Smooth muscle cell (in vitro differentiated cells): ENCODE measurements at regions not wholly inside any gene's neighbourhood (a gene's known extent, or its start where the extent isn't known, plus 50 kb on each side); places are given as distances from the start of the nearest gene placed in this dataset.

Experiments used
- DNase-seq: peaks from one replicate; lab custom pipeline; 2025; ENCODE audit not compliant: unreplicated experiment; lab: John Stamatoyannopoulos, UW
- H2AFZ ChIP-seq: fragments of 200-600 bp; sonication (generic); 2 replicates; pipeline ENCODE4 v1.6.0; 2016; ENCODE audit warnings: antibody characterized with exemption, low read depth, mild to moderate bottlenecking
- H3F3A ChIP-seq: fragments of 200-600 bp; sonication (generic); 2 replicates; pipeline ENCODE4 v1.6.0; 2017; ENCODE audit warnings: antibody characterized with exemption, low read depth
- H3K27ac ChIP-seq: fragments of 200-600 bp; sonication (generic); 2 replicates; pipeline ENCODE4 v1.5.1; 2016; ENCODE audit warnings: low read depth, mild to moderate bottlenecking
- H3K27me3 ChIP-seq: fragments of 200-600 bp; sonication (generic); 2 replicates; pipeline ENCODE4 v1.6.1; 2016; ENCODE audit warnings: low read depth, mild to moderate bottlenecking
- H3K36me3 ChIP-seq: fragments of 200-600 bp; sonication (generic); 2 replicates; pipeline ENCODE4 v1.5.1; 2016; ENCODE audit warnings: low read depth
- H3K4me1 ChIP-seq: fragments of 200-600 bp; sonication (generic); 2 replicates; pipeline ENCODE4 v1.5.1; 2016; ENCODE audit warnings: low read depth
- H3K4me2 ChIP-seq: fragments of 200-600 bp; sonication (generic); 2 replicates; pipeline ENCODE4 v1.6.0; 2016; ENCODE audit warnings: mild to moderate bottlenecking
- H3K4me3 ChIP-seq: fragments of 200-600 bp; sonication (generic); 2 replicates; pipeline ENCODE4 v1.5.1; 2016; ENCODE audit warnings: mild to moderate bottlenecking
- H3K79me2 ChIP-seq: fragments of 200-600 bp; sonication (generic); 2 replicates; pipeline ENCODE4 v1.6.0; 2016; ENCODE audit warnings: low read depth, mild to moderate bottlenecking
- H3K9ac ChIP-seq: fragments of 200-600 bp; sonication (generic); 2 replicates; pipeline ENCODE4 v1.6.0; 2016; ENCODE audit warnings: low read depth
- H3K9me3 ChIP-seq: fragments of 200-600 bp; sonication (generic); replicated peaks from 2 replicates; pipeline ENCODE4 v1.5.1; 2016; ENCODE audit warnings: low read depth
- H4K20me1 ChIP-seq: fragments of 200-600 bp; sonication (generic); 2 replicates; pipeline ENCODE4 v1.6.0; 2016; ENCODE audit warnings: low read depth
- WGBS: methylation state at CpG from one replicate; pipeline ENCODE4 v1.1.7; 2016; ENCODE audit warnings: low lambda C conversion rate; 5-methylcytosine and 5-hydroxymethylcytosine counted together
- TF ChIP-seq, protein P1 (sequence below): fragments of 200-600 bp; sonication (generic); IDR thresholded peaks from 2 replicates; pipeline ENCODE4 v1.5.1; 2017; ENCODE audit warnings: borderline replicate concordance, mild to moderate bottlenecking, antibody characterized with exemption; ENCODE audit not compliant: insufficient read depth, poor library complexity, severe bottlenecking

- Histone ChIP-seq H3K4me3 (no peak overlapping the region), H3K36me3 (no peaks in the 10 kb centered on the region), H3K9me3 (peaks cover 5% of the 10 kb centered on the region), H4K20me1 (no peaks in the 10 kb centered on the region), H3K27me3 (no peaks in the 10 kb centered on the region), H3K9ac (no peak overlapping the region), H3F3A (no peaks in the 10 kb centered on the region), H3K27ac (no peak overlapping the region), H2AFZ (no peak overlapping the region), H3K79me2 (no peaks in the 10 kb centered on the region), H3K4me2 (no peak overlapping the region), H3K4me1 (no peaks in the 10 kb centered on the region)
- TF ChIP-seq, protein P1, sequence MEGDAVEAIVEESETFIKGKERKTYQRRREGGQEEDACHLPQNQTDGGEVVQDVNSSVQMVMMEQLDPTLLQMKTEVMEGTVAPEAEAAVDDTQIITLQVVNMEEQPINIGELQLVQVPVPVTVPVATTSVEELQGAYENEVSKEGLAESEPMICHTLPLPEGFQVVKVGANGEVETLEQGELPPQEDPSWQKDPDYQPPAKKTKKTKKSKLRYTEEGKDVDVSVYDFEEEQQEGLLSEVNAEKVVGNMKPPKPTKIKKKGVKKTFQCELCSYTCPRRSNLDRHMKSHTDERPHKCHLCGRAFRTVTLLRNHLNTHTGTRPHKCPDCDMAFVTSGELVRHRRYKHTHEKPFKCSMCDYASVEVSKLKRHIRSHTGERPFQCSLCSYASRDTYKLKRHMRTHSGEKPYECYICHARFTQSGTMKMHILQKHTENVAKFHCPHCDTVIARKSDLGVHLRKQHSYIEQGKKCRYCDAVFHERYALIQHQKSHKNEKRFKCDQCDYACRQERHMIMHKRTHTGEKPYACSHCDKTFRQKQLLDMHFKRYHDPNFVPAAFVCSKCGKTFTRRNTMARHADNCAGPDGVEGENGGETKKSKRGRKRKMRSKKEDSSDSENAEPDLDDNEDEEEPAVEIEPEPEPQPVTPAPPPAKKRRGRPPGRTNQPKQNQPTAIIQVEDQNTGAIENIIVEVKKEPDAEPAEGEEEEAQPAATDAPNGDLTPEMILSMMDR, result no peak
- no peak for DNase-seq
- WGBS, result 88% methylated on average over 6 of the region's 6 CpGs
These were observed 491.0 kb upstream of the CLINT1 start for GRCh38 chr5:158349987-158350386.

DNA sequence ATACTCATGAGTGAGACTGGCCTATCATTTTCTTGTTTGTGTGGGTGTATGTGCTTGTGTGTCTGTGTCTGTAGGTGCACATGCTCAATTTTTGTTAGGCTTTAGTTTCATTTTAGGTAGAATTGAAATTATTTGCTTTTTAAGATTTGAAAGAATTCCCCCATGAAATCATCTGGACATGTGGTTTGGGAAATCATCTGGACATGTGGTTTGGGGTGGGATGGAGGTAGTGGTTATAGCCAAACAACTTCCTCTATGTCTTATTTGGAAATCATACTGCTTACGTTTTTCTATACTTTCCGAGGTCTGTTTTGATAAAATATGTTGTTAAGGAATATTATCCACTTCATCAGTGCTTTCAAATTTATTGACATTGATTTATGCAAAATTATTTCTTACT lies 485.4 kb upstream of the CLINT1 start:
- no peak overlapping the region for H3K27ac ChIP-seq
- no peak overlapping the region for H2AFZ ChIP-seq
- no peaks in the 10 kb centered on the region for H3F3A ChIP-seq
- 78% methylated on average over 2 of the region's 2 CpGs for WGBS
- no peak overlapping the region for H3K9ac ChIP-seq
- no peak overlapping the region for H3K4me2 ChIP-seq
- H3K4me3 ChIP-seq, result no peak overlapping the region
- TF ChIP-seq, protein P1, result no peak
- H3K36me3 ChIP-seq, result no peaks in the 10 kb centered on the region
- H3K9me3 ChIP-seq, result peaks cover 5% of the 10 kb centered on the region
- no peaks in the 10 kb centered on the region for H3K79me2 ChIP-seq
- H4K20me1 ChIP-seq, result no peaks in the 10 kb centered on the region
- H3K27me3 ChIP-seq, result no peaks in the 10 kb centered on the region
- no peaks in the 10 kb centered on the region for H3K4me1 ChIP-seq
- no peak for DNase-seq

- Histone ChIP-seq H3K36me3 (no peaks in the 10 kb centered on the region), H3K27me3 (no peaks in the 10 kb centered on the region), H3K4me1 (no peaks in the 10 kb centered on the region), H2AFZ (no peak overlapping the region), H3F3A (no peaks in the 10 kb centered on the region), H3K4me2 (no peak overlapping the region), H4K20me1 (no peaks in the 10 kb centered on the region), H3K27ac (no peak overlapping the region), H3K79me2 (no peaks in the 10 kb centered on the region), H3K9me3 (no peaks in the 10 kb centered on the region), H3K4me3 (no peak overlapping the region), H3K9ac (no peak overlapping the region)
- 50% methylated on average over 1 of the region's 1 CpG for WGBS
- TF ChIP-seq, protein P1, result no peak
- no peak for DNase-seq
These were observed 481.7 kb upstream of the CLINT1 start for GRCh38 chr5:158340608-158341007.

- Histone ChIP-seq H3K4me2 (no peak overlapping the region), H4K20me1 (no peaks in the 10 kb centered on the region), H3K9me3 (peaks cover 4% of the 10 kb centered on the region), H3K9ac (no peak overlapping the region), H3K27me3 (no peaks in the 10 kb centered on the region), H3K4me3 (no peak overlapping the region), H3K27ac (no peak overlapping the region), H3K4me1 (peaks cover 11% of the 10 kb centered on the region), H2AFZ (no peak overlapping the region), H3K79me2 (no peaks in the 10 kb centered on the region), H3F3A (no peaks in the 10 kb centered on the region), H3K36me3 (no peaks in the 10 kb centered on the region)
- TF ChIP-seq, protein P1, result no peak
- WGBS, result 81% methylated on average over 1 of the region's 1 CpG
- no peak for DNase-seq
These were observed 467.3 kb upstream of the CLINT1 start for GRCh38 chr5:158326256-158326655.
